Brain microvascular endothelial cell (primary cell): ENCODE measurements at regions not wholly inside any gene's neighbourhood (a gene's known extent, or its start where the extent isn't known, plus 50 kb on each side); places are given as distances from the start of the nearest gene placed in this dataset.

Experiments used
- DNase-seq: peaks from one replicate; pipeline ENCODE4 v3.0.0-alpha.2; 2020
- H3K27ac ChIP-seq: fragments of 250-450 bp; sonication (Bioruptor Pico); 2 replicates; pipeline ENCODE4 v1.5.1; 2020; ENCODE audit warnings: mild to moderate bottlenecking, moderate library complexity
- H3K27me3 ChIP-seq: fragments of 250-450 bp; sonication (Bioruptor Pico); replicated peaks from 2 replicates; pipeline ENCODE4 v1.5.1; 2020; ENCODE audit warnings: mild to moderate bottlenecking
- H3K36me3 ChIP-seq: fragments of 250-450 bp; sonication (Bioruptor Pico); replicated peaks from 2 replicates; pipeline ENCODE4 v1.5.1; 2020; ENCODE audit warnings: mild to moderate bottlenecking
- H3K4me3 ChIP-seq: 2 replicates; pipeline ENCODE4 v1.5.1; 2011; ENCODE audit warnings: low read depth, mild to moderate bottlenecking, control low read depth, low read length, moderate library complexity
- CTCF ChIP-seq: IDR thresholded peaks from 2 replicates; pipeline ENCODE4 v1.5.1; 2011; ENCODE audit warnings: low read depth, mild to moderate bottlenecking, moderate library complexity, low read length, control low read depth, inconsistent platforms; ENCODE audit errors: missing control alignments
- in situ Hi-C: cut with HindIII; loops from 2 replicates; pipeline ENCODE4 v1.10.0; 2017; ENCODE audit warnings: low sequenced_read_pairs, low pct_ligation_motif_present

DNA sequence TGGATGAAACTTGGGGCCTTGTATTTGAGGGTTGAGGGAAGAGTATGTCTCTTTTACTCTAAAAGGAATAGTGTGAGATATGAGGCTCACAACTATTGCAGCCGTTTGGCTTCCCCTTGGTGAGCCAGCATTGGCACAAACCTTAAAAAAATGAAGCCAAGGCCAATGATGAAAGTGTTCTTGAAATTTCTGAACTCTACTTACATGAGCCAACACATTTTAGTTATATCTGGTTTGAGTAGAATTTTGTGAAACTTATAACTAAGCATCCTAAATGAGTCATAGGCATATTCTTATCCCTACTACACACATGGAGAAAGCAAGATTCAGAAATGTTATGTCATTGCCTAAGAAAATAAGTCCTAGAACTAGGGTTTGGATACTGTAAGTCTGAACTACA is 55.3 kb upstream of the ACSS3 start:
- DNase-seq, result no peak
- in situ Hi-C loops, result no loop called here
- Histone ChIP-seq H3K27ac (no peak overlapping the region), H3K4me3 (no peak overlapping the region), H3K27me3 (no peaks in the 10 kb centered on the region), H3K36me3 (no peaks in the 10 kb centered on the region)
- TF ChIP-seq CTCF, result no peak

GRCh38 chr12:81021834-81022233 is 56.0 kb upstream of the ACSS3 start:
- H3K4me3 ChIP-seq, result no peak overlapping the region
- H3K27me3 ChIP-seq, result no peaks in the 10 kb centered on the region
- DNase-seq, result peak; percentile 7
- in situ Hi-C loops, result no loop called here
- no peak overlapping the region for H3K27ac ChIP-seq
- no peak for TF ChIP-seq CTCF
- H3K36me3 ChIP-seq, result no peaks in the 10 kb centered on the region

DNA sequence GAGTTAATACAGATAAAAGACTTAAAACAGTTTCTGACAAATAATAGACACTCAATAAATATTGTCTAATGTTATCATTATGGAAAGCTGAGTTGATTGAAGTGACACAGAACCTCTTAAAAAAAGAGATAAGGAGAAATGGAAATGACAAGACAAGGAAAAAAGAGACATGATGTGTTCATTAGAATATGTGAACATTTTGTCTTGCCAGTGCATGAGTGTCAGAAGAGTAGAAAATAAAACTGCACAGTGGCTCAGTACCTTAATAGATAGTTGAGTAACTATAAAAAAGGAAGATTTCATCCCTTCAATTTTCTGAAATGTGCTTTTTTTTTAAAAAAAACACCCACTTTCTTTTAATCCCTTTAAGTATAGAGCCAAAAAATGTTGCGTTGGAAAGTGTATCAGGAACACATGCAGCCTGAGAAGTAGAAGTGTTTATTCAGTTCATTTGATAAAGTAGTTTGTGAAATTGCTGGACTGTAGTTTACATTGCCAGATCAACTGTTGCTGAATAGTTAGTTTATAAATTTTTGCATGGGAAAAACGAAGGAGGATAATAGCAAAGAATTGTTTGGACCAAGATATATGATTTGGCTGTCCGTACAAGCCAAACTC is 56.6 kb upstream of the ACSS3 start:
- Histone ChIP-seq H3K36me3 (no peaks in the 10 kb centered on the region), H3K4me3 (no peak overlapping the region), H3K27me3 (no peaks in the 10 kb centered on the region), H3K27ac (no peak overlapping the region)
- DNase-seq, result no peak
- in situ Hi-C loops, result no loop called here
- TF ChIP-seq CTCF, result no peak

DNA sequence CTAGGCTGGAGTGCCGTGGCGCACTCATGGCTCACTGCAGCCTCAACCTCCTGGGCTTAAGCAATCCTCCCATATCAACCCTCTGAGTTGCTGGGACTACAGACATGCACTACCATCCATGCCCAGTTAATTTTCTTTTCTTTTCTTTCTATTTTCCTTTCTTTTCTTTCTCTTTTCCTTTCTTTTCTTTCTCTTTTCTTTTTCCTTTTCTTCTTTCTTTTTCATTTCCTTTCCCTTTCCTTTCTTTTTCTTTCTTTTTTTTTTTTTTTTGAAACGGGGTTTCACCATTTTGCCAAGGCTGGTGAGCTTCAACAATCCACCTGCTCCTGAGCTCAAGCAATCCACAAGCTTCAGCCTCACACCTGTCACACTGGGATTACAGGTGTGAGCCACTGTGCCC is 60.1 kb upstream of the ACSS3 start:
- no peak for TF ChIP-seq CTCF
- in situ Hi-C loops, result no loop called here
- no peak for DNase-seq
- Histone ChIP-seq H3K36me3 (no peaks in the 10 kb centered on the region), H3K27me3 (no peaks in the 10 kb centered on the region), H3K27ac (no peak overlapping the region), H3K4me3 (no peak overlapping the region)

DNA sequence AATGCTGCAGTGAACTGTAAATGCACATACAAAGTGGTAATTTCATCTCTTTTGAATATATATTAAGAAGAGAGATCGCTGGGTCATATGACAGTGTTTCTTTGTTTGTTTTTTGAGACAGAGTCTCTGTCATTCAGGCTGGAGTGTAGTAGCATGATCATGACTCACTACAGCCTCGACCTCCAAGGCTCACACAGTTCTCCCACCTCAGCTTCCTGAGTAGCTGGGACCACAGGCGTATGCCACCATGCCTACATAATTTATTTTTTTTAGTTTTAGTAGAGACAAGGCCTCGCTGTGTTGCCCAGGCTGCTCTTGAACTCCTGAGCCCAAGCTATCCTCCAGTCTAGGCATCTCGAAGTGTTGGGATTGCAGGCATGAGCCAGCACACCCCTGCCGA is 62.4 kb upstream of the ACSS3 start:
- in situ Hi-C loops, result no loop called here
- Histone ChIP-seq H3K4me3 (no peak overlapping the region), H3K27me3 (no peaks in the 10 kb centered on the region), H3K36me3 (no peaks in the 10 kb centered on the region), H3K27ac (no peak overlapping the region)
- DNase-seq, result peak; percentile 29
- no peak for TF ChIP-seq CTCF

- Histone ChIP-seq H3K27me3 (no peaks in the 10 kb centered on the region), H3K4me3 (no peak overlapping the region), H3K27ac (no peak overlapping the region), H3K36me3 (no peaks in the 10 kb centered on the region)
- no peak for DNase-seq
- in situ Hi-C loops, result no loop called here
- no peak for TF ChIP-seq CTCF
Measured at GRCh38 chr12:81010641-81011040, 67.2 kb upstream of the ACSS3 start.
